Mesenteric fat pad (tissue), 1 donor: ENCODE measurements at regions not wholly inside any gene's neighbourhood (a gene's known extent, or its start where the extent isn't known, plus 50 kb on each side); places are given as distances from the start of the nearest gene placed in this dataset.

Experiments
- DNase-seq: peaks from one replicate; pipeline ENCODE4 v3.0.0-alpha.2; 2020; ENCODE audit warnings: low spot score
- donor health status: DM: yes; HTN: yes; CAD: no.

GRCh38 chr7:84549409-84549808, 354.8 kb upstream of the SEMA3A start:
- no peak for DNase-seq

- DNase-seq, result no peak
These were observed 354.1 kb upstream of the SEMA3A start for GRCh38 chr7:84548366-84549365.

- DNase-seq, result no peak
These were observed 352.7 kb upstream of the SEMA3A start for GRCh38 chr7:84547331-84547730.

GRCh38 chr7:84546403-84546802, 351.8 kb upstream of the SEMA3A start:
- DNase-seq, result no peak

- no peak for DNase-seq
These were observed 343.7 kb upstream of the SEMA3A start for GRCh38 chr7:84538268-84538667.

- no peak for DNase-seq
These were observed 341.8 kb upstream of the SEMA3A start for GRCh38 chr7:84536271-84536870.

GRCh38 chr7:84535580-84536270, 341.1 kb upstream of the SEMA3A start:
- DNase-seq, result no peak

GRCh38 chr7:84533182-84533581, 338.6 kb upstream of the SEMA3A start:
- no peak for DNase-seq

- DNase-seq, result no peak
These were observed 337.6 kb upstream of the SEMA3A start for GRCh38 chr7:84532196-84532595.

GRCh38 chr7:84529480-84530205, 335.1 kb upstream of the SEMA3A start:
- DNase-seq, result no peak

GRCh38 chr7:84528756-84529479, 334.3 kb upstream of the SEMA3A start:
- DNase-seq, result no peak

GRCh38 chr7:84524714-84525694, 330.4 kb upstream of the SEMA3A start:
- no peak for DNase-seq

- DNase-seq, result no peak
These were observed 318.5 kb upstream of the SEMA3A start for GRCh38 chr7:84513061-84513460.

GRCh38 chr7:84512055-84512454, 317.5 kb upstream of the SEMA3A start:
- DNase-seq, result no peak

- no peak for DNase-seq
These were observed 315.9 kb upstream of the SEMA3A start for GRCh38 chr7:84510505-84510904.

GRCh38 chr7:84509522-84509921, 314.9 kb upstream of the SEMA3A start:
- no peak for DNase-seq

- no peak for DNase-seq
These were observed 314.0 kb upstream of the SEMA3A start for GRCh38 chr7:84508606-84509005.

- no peak for DNase-seq
These were observed 312.9 kb upstream of the SEMA3A start for GRCh38 chr7:84507529-84507928.

- no peak for DNase-seq
These were observed 311.6 kb upstream of the SEMA3A start for GRCh38 chr7:84506151-84506550.
